A549 (cell line): ENCODE measurements at regions not wholly inside any gene's neighbourhood (a gene's known extent, or its start where the extent isn't known, plus 50 kb on each side); places are given as distances from the start of the nearest gene placed in this dataset.

Source experiments
- EP300 ChIP-seq, 2 experiments: fragments of >200 bp; sonication (Bioruptor Twin); formaldehyde crosslinking; IDR thresholded peaks; 2 replicates in 1 of 2; 3 replicates in 1 of 2; pipeline ENCODE4 v1.6.1; 2016 to 2017
- KDM5A ChIP-seq: fragments of 200-600 bp; sonication (generic); IDR thresholded peaks from 2 replicates; pipeline ENCODE4 v1.6.1; 2016; ENCODE audit warnings: antibody characterized with exemption, mild to moderate bottlenecking
- POLR2A ChIP-seq: IDR thresholded peaks from 2 replicates; pipeline ENCODE4 v1.6.1; 2012; ENCODE audit warnings: mild to moderate bottlenecking, low read length
- TF ChIP-seq, protein P1 (sequence below): fragments of >200 bp; sonication (Bioruptor Twin); formaldehyde crosslinking; IDR thresholded peaks from 3 replicates; pipeline ENCODE4 v1.5.1; 2016
- TF ChIP-seq, protein P2 (sequence below): IDR thresholded peaks from 2 replicates; pipeline ENCODE4 v1.6.1; 2012
- TF ChIP-seq, protein P3 (sequence below): fragments of 450-650 bp; IDR thresholded peaks from 2 replicates; pipeline ENCODE4 v1.6.1; 2014; ENCODE audit warnings: antibody characterized with exemption
- TF ChIP-seq, protein P4 (sequence below): fragments of 200-600 bp; sonication (generic); IDR thresholded peaks from 2 replicates; pipeline ENCODE4 v1.6.1; 2016; ENCODE audit warnings: antibody characterized with exemption, mild to moderate bottlenecking, moderate library complexity

DNA sequence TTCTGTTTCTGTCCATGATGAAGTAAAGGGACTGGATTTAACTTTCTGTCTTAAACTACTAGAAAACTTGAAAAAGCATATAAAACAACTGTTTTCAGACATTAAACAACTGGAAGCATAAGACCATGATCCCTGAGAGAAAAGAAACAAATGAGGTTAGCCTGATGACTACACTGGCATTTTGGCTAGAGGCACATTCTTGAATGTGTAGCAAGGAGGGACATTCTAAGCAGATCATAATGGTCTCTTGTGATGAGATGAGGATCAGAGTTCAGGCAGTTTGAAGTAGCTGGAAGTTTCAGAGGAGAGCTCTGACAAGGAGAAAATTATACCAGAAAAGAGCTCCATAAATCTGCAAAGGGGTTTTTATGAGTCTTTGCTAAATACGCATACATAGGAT lies 75.4 kb downstream of the AASDHPPT start:
- TF ChIP-seq, protein P1, sequence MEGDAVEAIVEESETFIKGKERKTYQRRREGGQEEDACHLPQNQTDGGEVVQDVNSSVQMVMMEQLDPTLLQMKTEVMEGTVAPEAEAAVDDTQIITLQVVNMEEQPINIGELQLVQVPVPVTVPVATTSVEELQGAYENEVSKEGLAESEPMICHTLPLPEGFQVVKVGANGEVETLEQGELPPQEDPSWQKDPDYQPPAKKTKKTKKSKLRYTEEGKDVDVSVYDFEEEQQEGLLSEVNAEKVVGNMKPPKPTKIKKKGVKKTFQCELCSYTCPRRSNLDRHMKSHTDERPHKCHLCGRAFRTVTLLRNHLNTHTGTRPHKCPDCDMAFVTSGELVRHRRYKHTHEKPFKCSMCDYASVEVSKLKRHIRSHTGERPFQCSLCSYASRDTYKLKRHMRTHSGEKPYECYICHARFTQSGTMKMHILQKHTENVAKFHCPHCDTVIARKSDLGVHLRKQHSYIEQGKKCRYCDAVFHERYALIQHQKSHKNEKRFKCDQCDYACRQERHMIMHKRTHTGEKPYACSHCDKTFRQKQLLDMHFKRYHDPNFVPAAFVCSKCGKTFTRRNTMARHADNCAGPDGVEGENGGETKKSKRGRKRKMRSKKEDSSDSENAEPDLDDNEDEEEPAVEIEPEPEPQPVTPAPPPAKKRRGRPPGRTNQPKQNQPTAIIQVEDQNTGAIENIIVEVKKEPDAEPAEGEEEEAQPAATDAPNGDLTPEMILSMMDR = no peak
- TF ChIP-seq POLR2A = no peak
- TF ChIP-seq, protein P2, sequence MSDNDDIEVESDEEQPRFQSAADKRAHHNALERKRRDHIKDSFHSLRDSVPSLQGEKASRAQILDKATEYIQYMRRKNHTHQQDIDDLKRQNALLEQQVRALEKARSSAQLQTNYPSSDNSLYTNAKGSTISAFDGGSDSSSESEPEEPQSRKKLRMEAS = no peak
- TF ChIP-seq, protein P3, sequence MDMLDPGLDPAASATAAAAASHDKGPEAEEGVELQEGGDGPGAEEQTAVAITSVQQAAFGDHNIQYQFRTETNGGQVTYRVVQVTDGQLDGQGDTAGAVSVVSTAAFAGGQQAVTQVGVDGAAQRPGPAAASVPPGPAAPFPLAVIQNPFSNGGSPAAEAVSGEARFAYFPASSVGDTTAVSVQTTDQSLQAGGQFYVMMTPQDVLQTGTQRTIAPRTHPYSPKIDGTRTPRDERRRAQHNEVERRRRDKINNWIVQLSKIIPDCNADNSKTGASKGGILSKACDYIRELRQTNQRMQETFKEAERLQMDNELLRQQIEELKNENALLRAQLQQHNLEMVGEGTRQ = no peak
- no peak for TF ChIP-seq KDM5A
- TF ChIP-seq, protein P4, sequence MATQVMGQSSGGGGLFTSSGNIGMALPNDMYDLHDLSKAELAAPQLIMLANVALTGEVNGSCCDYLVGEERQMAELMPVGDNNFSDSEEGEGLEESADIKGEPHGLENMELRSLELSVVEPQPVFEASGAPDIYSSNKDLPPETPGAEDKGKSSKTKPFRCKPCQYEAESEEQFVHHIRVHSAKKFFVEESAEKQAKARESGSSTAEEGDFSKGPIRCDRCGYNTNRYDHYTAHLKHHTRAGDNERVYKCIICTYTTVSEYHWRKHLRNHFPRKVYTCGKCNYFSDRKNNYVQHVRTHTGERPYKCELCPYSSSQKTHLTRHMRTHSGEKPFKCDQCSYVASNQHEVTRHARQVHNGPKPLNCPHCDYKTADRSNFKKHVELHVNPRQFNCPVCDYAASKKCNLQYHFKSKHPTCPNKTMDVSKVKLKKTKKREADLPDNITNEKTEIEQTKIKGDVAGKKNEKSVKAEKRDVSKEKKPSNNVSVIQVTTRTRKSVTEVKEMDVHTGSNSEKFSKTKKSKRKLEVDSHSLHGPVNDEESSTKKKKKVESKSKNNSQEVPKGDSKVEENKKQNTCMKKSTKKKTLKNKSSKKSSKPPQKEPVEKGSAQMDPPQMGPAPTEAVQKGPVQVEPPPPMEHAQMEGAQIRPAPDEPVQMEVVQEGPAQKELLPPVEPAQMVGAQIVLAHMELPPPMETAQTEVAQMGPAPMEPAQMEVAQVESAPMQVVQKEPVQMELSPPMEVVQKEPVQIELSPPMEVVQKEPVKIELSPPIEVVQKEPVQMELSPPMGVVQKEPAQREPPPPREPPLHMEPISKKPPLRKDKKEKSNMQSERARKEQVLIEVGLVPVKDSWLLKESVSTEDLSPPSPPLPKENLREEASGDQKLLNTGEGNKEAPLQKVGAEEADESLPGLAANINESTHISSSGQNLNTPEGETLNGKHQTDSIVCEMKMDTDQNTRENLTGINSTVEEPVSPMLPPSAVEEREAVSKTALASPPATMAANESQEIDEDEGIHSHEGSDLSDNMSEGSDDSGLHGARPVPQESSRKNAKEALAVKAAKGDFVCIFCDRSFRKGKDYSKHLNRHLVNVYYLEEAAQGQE = no peak
- TF ChIP-seq EP300 (IDR thresholded peaks at IDR 0.05) = no peak
